Stimulated activated effector memory CD8-positive, alpha-beta T cell treated with anti-CD3 and anti-CD28 coated beads, Interleukin-12 subunit alpha, Interleukin-12 subunit beta, amount 100 ng/mL, for 72 hours (primary cell): ENCODE measurements at regions not wholly inside any gene's neighbourhood (a gene's known extent, or its start where the extent isn't known, plus 50 kb on each side); places are given as distances from the start of the nearest gene placed in this dataset.

Experiments used
- ATAC-seq: fragments of 150-1000 bp; cut with Tn5 transposase; 2 replicates; pipeline ENCODE4 v1.10.0; 2021
- DNase-seq, 2 donors: peaks; one replicate each; pipeline ENCODE4 v3.0.0; 2021 to 2022; ENCODE audit warnings: low spot score in 2 of 2
- H3K27ac Mint-ChIP-seq: one replicate; pipeline ENCODE4 v1.8.0; 2022; ENCODE audit warnings: mild to moderate bottlenecking, mixed read lengths
- H3K36me3 Mint-ChIP-seq: one replicate; pipeline ENCODE4 v1.8.0; 2022; ENCODE audit warnings: mild to moderate bottlenecking, mixed read lengths
- H3K4me1 Mint-ChIP-seq: one replicate; pipeline ENCODE4 v1.8.0; 2022; ENCODE audit warnings: mixed read lengths
- H3K4me3 Mint-ChIP-seq: one replicate; pipeline ENCODE4 v1.8.0; 2022; ENCODE audit warnings: mild to moderate bottlenecking, mixed read lengths
- H3K9me3 Mint-ChIP-seq: one replicate; pipeline ENCODE4 v1.8.0; 2022; ENCODE audit warnings: mixed read lengths

- peak overlapping the region; percentile 44 for H3K4me3 Mint-ChIP-seq
- no peak overlapping the region for H3K27ac Mint-ChIP-seq
- H3K9me3 Mint-ChIP-seq, result no peaks in the 10 kb centered on the region
- H3K36me3 Mint-ChIP-seq, result no peaks in the 10 kb centered on the region
- ATAC-seq, result peak; percentile 37
- no peak for DNase-seq
- H3K4me1 Mint-ChIP-seq, result peaks cover 6% of the 10 kb centered on the region
Observed at GRCh38 chr5:54895816-54896341, 89.5 kb downstream of the ESM1 start.

GRCh38 chr5:54894957-54895815, 90.2 kb downstream of the ESM1 start:
- peak overlapping the region; percentile 44 for H3K4me3 Mint-ChIP-seq
- ATAC-seq, result peak; percentile 80

GRCh38 chr5:54889826-54890225, 95.6 kb downstream of the ESM1 start:
- Mint-ChIP-seq H3K4me1 (peaks cover 7% of the 10 kb centered on the region), H3K9me3 (no peaks in the 10 kb centered on the region), H3K36me3 (no peaks in the 10 kb centered on the region), H3K27ac (no peak overlapping the region), H3K4me3 (no peak overlapping the region)
- DNase-seq (no peak), ATAC-seq (no peak)

More at GRCh38 chr5:54894957-54895815, 90.2 kb downstream of the ESM1 start:
- Mint-ChIP-seq H3K4me1 (peaks cover 6% of the 10 kb centered on the region), H3K27ac (no peak overlapping the region), H3K9me3 (no peaks in the 10 kb centered on the region), H3K36me3 (no peaks in the 10 kb centered on the region)
- DNase-seq, result no peak

DNA sequence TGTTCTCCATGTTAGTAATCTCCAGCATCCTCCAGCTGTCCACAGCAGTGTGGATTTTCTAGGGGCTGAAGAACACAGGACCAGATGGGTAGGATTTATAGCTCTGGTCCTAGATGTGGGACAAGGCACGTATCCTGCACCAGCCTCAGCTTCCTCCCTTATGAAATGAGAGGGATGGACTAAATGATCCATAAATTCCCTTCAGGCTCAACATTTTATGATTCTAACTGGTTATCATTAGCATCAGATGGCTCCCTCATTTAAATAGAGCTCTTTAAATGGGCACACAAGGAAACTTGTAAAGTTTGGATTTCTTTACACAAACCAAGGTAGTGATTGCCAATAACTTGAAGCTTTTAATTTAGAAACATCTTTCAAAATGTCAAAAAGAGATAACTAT, 97.7 kb downstream of the ESM1 start:
- Mint-ChIP-seq H3K4me3 (no peak overlapping the region), H3K4me1 (peaks cover 23% of the 10 kb centered on the region), H3K9me3 (no peaks in the 10 kb centered on the region), H3K27ac (no peak overlapping the region), H3K36me3 (peaks cover 6% of the 10 kb centered on the region)
- DNase-seq (no peak), ATAC-seq (no peak)

DNA sequence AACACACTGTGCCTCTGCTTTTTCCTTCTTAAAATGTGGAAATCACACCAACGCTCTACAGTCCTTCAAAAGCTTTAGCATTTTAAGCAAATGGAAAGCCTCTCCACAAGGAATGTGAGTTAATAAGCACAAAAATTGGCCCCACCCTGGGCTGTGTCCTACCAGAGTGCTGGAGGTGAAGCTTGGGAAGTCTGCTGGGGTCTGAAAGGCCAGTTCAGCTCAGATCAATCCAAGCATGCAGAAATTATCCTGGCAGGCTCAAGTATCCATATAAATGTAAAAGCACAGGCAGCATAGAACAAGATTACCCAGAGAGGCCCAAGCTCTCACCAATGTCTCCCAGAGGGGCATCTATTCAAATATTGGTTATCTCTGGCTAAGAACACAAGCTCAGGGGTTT, 98.5 kb downstream of the ESM1 start:
- DNase-seq (no peak), ATAC-seq (no peak)
- no peak overlapping the region for H3K27ac Mint-ChIP-seq

DNA sequence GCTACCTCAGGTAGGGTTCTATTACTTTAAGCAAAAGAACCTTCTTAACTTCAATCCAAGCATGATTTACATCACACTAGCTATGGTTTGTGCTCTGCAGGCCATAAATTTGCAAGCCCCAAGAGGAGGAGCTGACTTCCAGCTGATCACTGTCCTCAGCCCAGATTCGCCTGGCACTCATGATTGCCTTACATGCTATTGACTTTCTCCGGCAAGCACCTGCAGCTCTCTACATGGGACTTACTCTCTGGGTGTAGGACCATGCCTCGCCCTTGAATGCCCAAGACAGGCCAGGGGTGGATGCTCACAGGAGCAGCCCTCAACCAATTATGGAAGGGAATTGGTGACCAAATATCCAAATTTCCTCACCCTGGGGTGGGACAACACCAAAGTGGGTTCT, 99.8 kb downstream of the ESM1 start:
- H3K9me3 Mint-ChIP-seq, result no peaks in the 10 kb centered on the region
- H3K36me3 Mint-ChIP-seq, result peaks cover 6% of the 10 kb centered on the region
- H3K27ac Mint-ChIP-seq, result no peak overlapping the region
- H3K4me3 Mint-ChIP-seq, result no peak overlapping the region
- H3K4me1 Mint-ChIP-seq, result peaks cover 41% of the 10 kb centered on the region
- DNase-seq (no peak), ATAC-seq (no peak)

More for the DNA sequence above, 98.5 kb downstream of the ESM1 start:
- Mint-ChIP-seq H3K36me3 (peaks cover 6% of the 10 kb centered on the region), H3K4me3 (no peak overlapping the region), H3K4me1 (peaks cover 28% of the 10 kb centered on the region), H3K9me3 (no peaks in the 10 kb centered on the region)

DNA sequence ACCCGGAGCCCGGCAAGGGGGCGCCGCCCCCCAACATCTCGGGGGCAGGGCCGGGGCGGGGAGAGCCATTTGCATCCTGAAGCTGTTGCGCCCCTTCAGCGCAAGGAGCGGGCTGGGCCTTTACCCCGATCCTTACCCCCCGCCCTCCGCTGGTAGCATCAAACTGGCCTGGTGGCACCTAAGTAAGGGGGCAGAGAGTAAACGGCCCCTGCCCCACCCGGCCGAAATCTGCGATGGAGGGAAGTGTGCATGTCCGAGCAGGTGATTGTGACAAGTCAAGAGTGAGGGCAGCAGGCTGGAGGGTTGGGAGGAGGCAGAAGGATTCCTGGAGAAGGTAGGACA, 101.2 kb downstream of the ESM1 start:
- ATAC-seq, result no peak
- Mint-ChIP-seq H3K4me3 (peak overlapping the region; percentile 19), H3K36me3 (peaks cover 6% of the 10 kb centered on the region), H3K9me3 (no peaks in the 10 kb centered on the region), H3K4me1 (peaks cover 35% of the 10 kb centered on the region), H3K27ac (no peak overlapping the region)
- DNase-seq, result no peak

DNA sequence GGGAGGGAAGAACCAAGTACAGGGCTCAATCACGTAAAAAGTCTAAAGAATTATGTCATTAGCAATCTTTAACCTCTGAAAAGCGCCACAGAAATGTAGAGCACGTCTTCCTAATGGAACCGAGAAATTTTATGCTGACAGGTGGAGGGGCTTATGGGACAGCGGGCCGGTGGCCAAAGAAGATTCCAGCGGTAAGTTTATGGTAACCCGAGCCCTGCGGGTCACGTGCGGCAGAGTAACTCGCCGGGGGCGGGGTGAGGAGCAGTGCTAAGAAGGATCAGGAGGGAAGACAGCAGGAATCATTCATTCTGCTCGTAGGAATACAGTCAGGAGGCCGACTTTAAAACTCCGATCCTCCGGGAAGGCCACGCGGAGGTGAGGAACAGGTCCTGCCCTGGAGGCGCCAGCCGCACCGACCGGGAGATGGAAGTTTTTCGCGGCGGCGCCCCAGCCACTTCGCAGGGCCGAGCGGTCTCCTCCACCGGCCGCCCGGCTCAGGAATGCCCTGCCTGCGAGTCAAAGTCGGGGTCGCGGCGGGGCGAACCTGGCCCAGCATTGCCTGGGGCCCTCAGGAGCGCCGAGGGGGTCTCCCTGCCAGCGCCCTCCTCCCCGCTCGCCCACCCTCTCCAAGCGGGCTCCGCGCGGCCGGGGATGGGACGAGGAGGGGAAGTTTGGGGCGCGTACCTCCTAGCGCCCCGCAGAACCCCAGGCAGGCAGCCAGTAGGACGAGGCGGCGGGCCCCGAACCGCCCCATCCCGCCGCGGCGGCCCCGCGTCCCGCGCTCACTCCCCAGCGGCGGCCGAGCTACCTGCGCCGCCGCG, 101.8 kb downstream of the ESM1 start:
- DNase-seq (no peak), ATAC-seq (no peak)

DNA sequence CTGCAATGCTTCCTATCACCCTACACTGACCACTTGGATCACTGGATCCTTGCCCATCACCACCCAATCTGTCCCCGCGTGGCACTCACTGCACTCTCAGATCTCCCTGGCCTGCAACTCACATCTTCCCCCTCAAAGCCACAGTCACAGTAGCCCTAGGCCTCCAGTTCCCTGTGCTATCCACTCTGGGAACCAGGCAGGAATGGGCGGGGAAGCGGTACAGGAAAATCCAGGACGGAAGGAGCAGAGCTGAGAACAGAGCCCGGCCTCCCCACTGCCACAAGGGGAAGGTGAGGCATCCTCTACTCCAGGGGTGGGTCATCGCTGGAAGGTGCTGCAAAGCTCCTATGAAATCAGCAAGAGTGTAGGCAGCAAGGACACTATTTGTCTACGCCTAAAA, 102.6 kb downstream of the ESM1 start:
- Mint-ChIP-seq H3K27ac (no peak overlapping the region), H3K4me3 (peak overlapping the region; percentile 71), H3K36me3 (peaks cover 6% of the 10 kb centered on the region), H3K4me1 (peaks cover 35% of the 10 kb centered on the region), H3K9me3 (no peaks in the 10 kb centered on the region)
- ATAC-seq, result no peak
- no peak for DNase-seq

More for the DNA sequence above, 101.8 kb downstream of the ESM1 start:
- Mint-ChIP-seq H3K36me3 (peaks cover 6% of the 10 kb centered on the region), H3K4me3 (peak overlapping the region; percentile 71), H3K9me3 (no peaks in the 10 kb centered on the region), H3K4me1 (peaks cover 35% of the 10 kb centered on the region), H3K27ac (no peak overlapping the region)

DNA sequence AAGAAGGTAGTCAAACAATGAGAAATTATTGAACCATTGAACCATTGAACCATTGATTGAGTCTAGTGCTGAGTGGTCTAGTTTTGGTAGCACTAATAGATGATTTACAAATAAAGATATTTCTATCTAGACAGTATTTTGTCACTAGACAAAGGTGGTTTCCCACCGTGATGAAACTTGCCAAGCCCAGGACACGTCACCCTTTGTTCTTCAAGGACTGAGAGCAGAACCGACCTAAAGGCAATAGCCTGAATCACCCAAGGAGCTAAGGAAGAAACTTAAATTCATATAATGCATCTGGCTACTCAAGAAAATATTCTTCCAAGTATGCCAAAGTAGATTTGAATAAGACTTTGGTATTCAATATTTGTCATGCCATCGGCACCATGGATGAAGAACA, 103.3 kb downstream of the ESM1 start:
- H3K4me1 Mint-ChIP-seq, result peaks cover 35% of the 10 kb centered on the region
- H3K4me3 Mint-ChIP-seq, result no peak overlapping the region
- no peaks in the 10 kb centered on the region for H3K9me3 Mint-ChIP-seq
- ATAC-seq (peak; percentile 39), DNase-seq (no peak)
- peaks cover 6% of the 10 kb centered on the region for H3K36me3 Mint-ChIP-seq
- no peak overlapping the region for H3K27ac Mint-ChIP-seq

GRCh38 chr5:54881286-54882005, 103.9 kb downstream of the ESM1 start:
- H3K27ac Mint-ChIP-seq, result no peak overlapping the region

GRCh38 chr5:54876976-54877375, 108.4 kb downstream of the ESM1 start:
- H3K9me3 Mint-ChIP-seq, result no peaks in the 10 kb centered on the region
- H3K27ac Mint-ChIP-seq, result no peak overlapping the region
- DNase-seq (no peak), ATAC-seq (no peak)
- H3K4me3 Mint-ChIP-seq, result no peak overlapping the region
- peaks cover 14% of the 10 kb centered on the region for H3K4me1 Mint-ChIP-seq
- H3K36me3 Mint-ChIP-seq, result no peaks in the 10 kb centered on the region

More at GRCh38 chr5:54881286-54882005, 103.9 kb downstream of the ESM1 start:
- H3K4me1 Mint-ChIP-seq, result peaks cover 35% of the 10 kb centered on the region
- ATAC-seq (peak; percentile 98), DNase-seq (peak; percentile 25 to 73)
- no peak overlapping the region for H3K4me3 Mint-ChIP-seq
- peaks cover 6% of the 10 kb centered on the region for H3K36me3 Mint-ChIP-seq
- no peaks in the 10 kb centered on the region for H3K9me3 Mint-ChIP-seq

- Mint-ChIP-seq H3K27ac (no peak overlapping the region), H3K36me3 (no peaks in the 10 kb centered on the region)
- ATAC-seq, result no peak
Observed at GRCh38 chr5:54876556-54876955, 108.8 kb downstream of the ESM1 start.

GRCh38 chr5:54874337-54875021, 110.9 kb downstream of the ESM1 start:
- Mint-ChIP-seq H3K36me3 (no peaks in the 10 kb centered on the region), H3K9me3 (no peaks in the 10 kb centered on the region), H3K27ac (no peak overlapping the region), H3K4me1 (no peaks in the 10 kb centered on the region), H3K4me3 (no peak overlapping the region)
- ATAC-seq (no peak), DNase-seq (no peak)

More at GRCh38 chr5:54876556-54876955, 108.8 kb downstream of the ESM1 start:
- Mint-ChIP-seq H3K4me3 (no peak overlapping the region), H3K9me3 (no peaks in the 10 kb centered on the region), H3K4me1 (peaks cover 10% of the 10 kb centered on the region)
- no peak for DNase-seq
